ENCODE measurements at regions not wholly inside any gene's neighbourhood (a gene's known extent, or its start where the extent isn't known, plus 50 kb on each side); places are given as distances from the start of the nearest gene placed in this dataset.
A peak's percentile ranks its signal among the peaks of the same experiment; 100 is the strongest.

DNA sequence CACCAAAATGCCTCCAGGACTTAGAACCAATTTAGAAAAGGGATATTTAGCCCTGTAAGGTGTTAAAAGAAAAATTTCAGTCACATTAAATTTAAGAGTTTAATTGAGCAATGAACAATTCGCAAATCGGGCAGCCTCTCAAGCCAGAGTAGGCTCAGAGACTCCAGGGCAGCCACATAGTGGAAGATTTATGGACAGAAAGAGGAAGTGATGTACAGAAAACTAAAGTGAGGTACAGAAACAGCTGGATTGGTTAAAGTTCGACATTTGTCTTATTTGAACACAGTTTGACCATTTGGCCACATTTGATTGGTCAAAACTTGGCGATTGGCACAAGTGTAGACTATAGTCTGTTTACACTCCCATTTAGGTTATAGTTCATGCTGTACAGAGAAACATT is 525.9 kb upstream of the ZNF608 start:
- Histone ChIP-seq H3K27me3 (no peaks in the 10 kb centered on the region), H3K27ac (no peak overlapping the region), H3K36me3 (no peaks in the 10 kb centered on the region), H3K9me3 (no peaks in the 10 kb centered on the region), H3K4me3 (no peak overlapping the region), H3K4me1 (peaks cover 0 to 4% (median 1%) of the 10 kb centered on the region in 4 donors)
- 79% methylated on average over 3 to 4 of the region's 4 CpGs for WGBS, 2 donors (ENCODE audit: low coverage in 1 of 2)
- DNase-seq = no peak
- no peak for TF ChIP-seq EP300 (IDR thresholded peaks at IDR 0.05; ENCODE audit: low read depth)
- TF ChIP-seq, protein P1, sequence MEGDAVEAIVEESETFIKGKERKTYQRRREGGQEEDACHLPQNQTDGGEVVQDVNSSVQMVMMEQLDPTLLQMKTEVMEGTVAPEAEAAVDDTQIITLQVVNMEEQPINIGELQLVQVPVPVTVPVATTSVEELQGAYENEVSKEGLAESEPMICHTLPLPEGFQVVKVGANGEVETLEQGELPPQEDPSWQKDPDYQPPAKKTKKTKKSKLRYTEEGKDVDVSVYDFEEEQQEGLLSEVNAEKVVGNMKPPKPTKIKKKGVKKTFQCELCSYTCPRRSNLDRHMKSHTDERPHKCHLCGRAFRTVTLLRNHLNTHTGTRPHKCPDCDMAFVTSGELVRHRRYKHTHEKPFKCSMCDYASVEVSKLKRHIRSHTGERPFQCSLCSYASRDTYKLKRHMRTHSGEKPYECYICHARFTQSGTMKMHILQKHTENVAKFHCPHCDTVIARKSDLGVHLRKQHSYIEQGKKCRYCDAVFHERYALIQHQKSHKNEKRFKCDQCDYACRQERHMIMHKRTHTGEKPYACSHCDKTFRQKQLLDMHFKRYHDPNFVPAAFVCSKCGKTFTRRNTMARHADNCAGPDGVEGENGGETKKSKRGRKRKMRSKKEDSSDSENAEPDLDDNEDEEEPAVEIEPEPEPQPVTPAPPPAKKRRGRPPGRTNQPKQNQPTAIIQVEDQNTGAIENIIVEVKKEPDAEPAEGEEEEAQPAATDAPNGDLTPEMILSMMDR (IDR thresholded peaks at IDR 0.05) = no peak
- TF ChIP-seq POLR2AphosphoS5 (IDR thresholded peaks at IDR 0.05) = no peak
- TF ChIP-seq POLR2A (IDR thresholded peaks at IDR 0.05) = no peak
- in situ Hi-C loops (cut with MboI; ENCODE audit: low pct_ligation_motif_present in 1 of 4, low pct_unique_long_range_greater_than_20kb in 1 of 4, low sequenced_read_pairs in 3 of 4) (no loop called here), intact Hi-C loops (cut with DNase I; ENCODE audit: low total_unique reads) (no loop called here)

DNA sequence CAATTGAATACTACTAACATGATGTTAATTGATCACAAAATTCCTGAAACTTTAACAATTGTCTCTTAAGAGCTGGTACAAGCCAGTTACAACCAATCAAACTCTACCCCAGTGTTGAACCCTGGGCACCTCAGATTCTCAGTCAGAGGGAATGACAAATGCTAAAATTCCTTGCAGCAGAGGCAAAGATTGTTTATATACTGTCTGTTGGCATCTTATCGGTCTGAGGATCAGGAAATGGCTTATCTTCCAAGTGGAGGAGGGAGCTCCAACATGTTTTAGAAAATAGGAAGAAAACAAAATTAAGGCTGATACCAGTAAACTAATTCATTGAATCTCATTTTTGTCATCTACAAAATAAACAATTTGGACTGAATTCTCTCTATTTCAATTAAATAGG is 527.8 kb upstream of the ZNF608 start:
- DNase-seq = no peak
- in situ Hi-C loops (cut with MboI; ENCODE audit: low pct_ligation_motif_present in 1 of 4, low pct_unique_long_range_greater_than_20kb in 1 of 4, low sequenced_read_pairs in 3 of 4) (no loop called here), intact Hi-C loops (cut with DNase I; ENCODE audit: low total_unique reads) (no loop called here)
- Histone ChIP-seq H3K4me1 (peaks cover 0 to 4% (median 1%) of the 10 kb centered on the region in 4 donors), H3K36me3 (no peaks in the 10 kb centered on the region), H3K4me3 (no peak overlapping the region), H3K27me3 (no peaks in the 10 kb centered on the region), H3K9me3 (no peaks in the 10 kb centered on the region), H3K27ac (no peak overlapping the region)
- WGBS, 2 donors (ENCODE audit: low coverage in 1 of 2) = 77 to 100% methylated on average over 1 of the region's 1 CpG
- TF ChIP-seq EP300 (IDR thresholded peaks at IDR 0.05; ENCODE audit: low read depth) (no peak), POLR2AphosphoS5 (IDR thresholded peaks at IDR 0.05) (no peak), POLR2A (IDR thresholded peaks at IDR 0.05) (no peak)
- TF ChIP-seq, protein P1 (IDR thresholded peaks at IDR 0.05) = no peak

DNA sequence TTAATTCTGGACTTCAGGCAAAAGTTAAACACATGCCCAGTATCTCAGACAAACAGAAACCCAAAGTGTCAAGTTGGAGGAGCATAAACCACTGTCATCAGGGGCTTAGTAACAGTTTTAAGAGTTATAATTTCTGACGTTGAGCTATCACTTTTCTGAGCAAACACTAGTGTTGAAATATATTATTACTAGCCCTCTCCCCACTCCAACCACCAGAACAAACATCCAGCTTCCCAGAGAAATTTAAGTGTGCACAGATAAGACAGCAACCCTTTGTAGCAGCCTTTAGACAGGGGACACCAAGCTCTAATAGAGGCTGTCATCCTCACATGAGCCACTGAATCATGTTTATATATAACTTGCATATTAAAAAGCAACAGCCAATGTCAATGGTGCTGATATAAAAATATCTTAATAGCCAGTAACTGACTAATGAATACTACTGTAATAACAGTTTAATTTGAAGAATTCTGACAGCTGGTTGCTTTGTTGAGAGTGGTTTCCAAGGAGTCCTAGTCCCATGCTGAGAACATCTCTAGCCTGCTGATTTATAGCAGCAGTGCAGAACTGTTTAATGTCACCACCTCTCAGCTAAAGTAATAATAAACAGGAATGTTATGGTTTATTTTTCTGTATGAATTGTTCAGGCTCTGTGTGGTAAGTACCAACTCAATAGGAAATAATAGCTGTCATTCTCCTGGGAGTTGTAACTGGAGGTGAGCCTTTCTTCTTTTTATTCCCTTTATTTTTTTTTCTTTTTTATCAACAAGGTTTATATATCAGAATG is 528.7 kb upstream of the ZNF608 start:
- TF ChIP-seq POLR2A (IDR thresholded peaks at IDR 0.05) (no peak), POLR2AphosphoS5 (IDR thresholded peaks at IDR 0.05) (peak in 2 of 3 donors; percentile 50 to 70)
- Histone ChIP-seq H3K27me3 (no peaks in the 10 kb centered on the region), H3K4me1 (peaks cover 0 to 4% (median 0%) of the 10 kb centered on the region in 4 donors), H3K4me3 (no peak overlapping the region), H3K9me3 (no peaks in the 10 kb centered on the region), H3K36me3 (no peaks in the 10 kb centered on the region), H3K27ac (no peak overlapping the region)
- DNase-seq = no peak
- 38 to 41% methylated on average over 1 of the region's 1 CpG for WGBS, 2 donors (ENCODE audit: low coverage in 1 of 2)
- intact Hi-C loops (cut with DNase I; ENCODE audit: low total_unique reads) (no loop called here), in situ Hi-C loops (cut with MboI; ENCODE audit: low pct_ligation_motif_present in 1 of 4, low pct_unique_long_range_greater_than_20kb in 1 of 4, low sequenced_read_pairs in 3 of 4) (no loop called here)

DNA sequence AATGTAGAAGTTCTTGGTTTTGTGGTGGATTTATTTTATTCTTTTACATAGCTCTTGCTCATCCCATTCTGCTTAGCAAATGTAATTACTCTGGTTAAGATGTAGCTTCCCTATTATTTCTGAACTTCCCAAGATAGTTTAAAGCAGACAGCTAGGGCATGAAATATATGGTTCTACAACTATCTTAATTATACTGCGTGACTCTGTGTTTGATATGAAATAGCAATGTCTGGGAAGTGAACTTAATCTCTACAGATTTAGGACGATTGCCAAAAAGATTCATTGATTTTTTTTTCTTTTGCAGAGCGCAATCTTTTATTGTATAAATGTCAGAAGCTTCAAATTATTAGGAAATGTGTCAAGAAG is 529.3 kb upstream of the ZNF608 start:
- TF ChIP-seq EP300 (IDR thresholded peaks at IDR 0.05; ENCODE audit: low read depth) (no peak), POLR2A (IDR thresholded peaks at IDR 0.05) (no peak), POLR2AphosphoS5 (IDR thresholded peaks at IDR 0.05) (no peak)
- TF ChIP-seq, protein P1 (IDR thresholded peaks at IDR 0.05) = no peak
- no peaks in the 10 kb centered on the region for H3K27me3 ChIP-seq
- WGBS, 2 donors (ENCODE audit: low coverage in 1 of 2) = 63 to 82% methylated on average over 3 of the region's 3 CpGs
- H3K4me3 ChIP-seq = no peak overlapping the region
- DNase-seq = no peak
- H3K4me1 ChIP-seq = peaks cover 0 to 4% (median 0%) of the 10 kb centered on the region in 4 donors
- no peaks in the 10 kb centered on the region for H3K36me3 ChIP-seq
- intact Hi-C loops (cut with DNase I; ENCODE audit: low total_unique reads) = no loop called here
- in situ Hi-C loops (cut with MboI; ENCODE audit: low pct_ligation_motif_present in 1 of 4, low pct_unique_long_range_greater_than_20kb in 1 of 4, low sequenced_read_pairs in 3 of 4) = no loop called here
- no peak overlapping the region for H3K27ac ChIP-seq
- no peaks in the 10 kb centered on the region for H3K9me3 ChIP-seq
